ENCODE measurements at regions not wholly inside any gene's neighbourhood (a gene's known extent, or its start where the extent isn't known, plus 50 kb on each side); places are given as distances from the start of the nearest gene placed in this dataset.

- no peak for DNase-seq
Observed at GRCh38 chr1:198040880-198041279, 115.9 kb upstream of the NEK7 start.

GRCh38 chr1:198042168-198042567 lies 114.6 kb upstream of the NEK7 start:
- DNase-seq: no peak

- no peak for DNase-seq
Observed at GRCh38 chr1:198047913-198048312, 108.9 kb upstream of the NEK7 start.

GRCh38 chr1:198054510-198054909 lies 102.3 kb upstream of the NEK7 start:
- DNase-seq: no peak

GRCh38 chr1:198056255-198056654 lies 100.5 kb upstream of the NEK7 start:
- no peak for DNase-seq

GRCh38 chr1:198064181-198064580 lies 92.6 kb upstream of the NEK7 start:
- DNase-seq: no peak

- no peak for DNase-seq
Observed at GRCh38 chr1:198068285-198068684, 88.5 kb upstream of the NEK7 start.

- DNase-seq: no peak
Observed at GRCh38 chr1:198072177-198072576, 84.6 kb upstream of the NEK7 start.

GRCh38 chr1:198075296-198075695 lies 81.5 kb upstream of the NEK7 start:
- DNase-seq: no peak

- DNase-seq: no peak
Observed at GRCh38 chr1:198079432-198079951, 77.3 kb upstream of the NEK7 start.

- DNase-seq: no peak
Observed at GRCh38 chr1:198082576-198082975, 74.2 kb upstream of the NEK7 start.

GRCh38 chr1:198083549-198083948 lies 73.2 kb upstream of the NEK7 start:
- no peak for DNase-seq

- no peak for DNase-seq
Observed at GRCh38 chr1:198084241-198084908, 72.4 kb upstream of the NEK7 start.

GRCh38 chr1:198086051-198086745 lies 70.6 kb upstream of the NEK7 start:
- DNase-seq: no peak

- no peak for DNase-seq
Observed at GRCh38 chr1:198087831-198088230, 69.0 kb upstream of the NEK7 start.

GRCh38 chr1:198088360-198089071 lies 68.3 kb upstream of the NEK7 start:
- peak; percentile 17 for DNase-seq

GRCh38 chr1:198096390-198096789 lies 60.4 kb upstream of the NEK7 start:
- DNase-seq: no peak

GRCh38 chr1:198099755-198100154 lies 57.0 kb upstream of the NEK7 start:
- DNase-seq: no peak

- no peak for DNase-seq
Observed at GRCh38 chr1:198101716-198102453, 54.9 kb upstream of the NEK7 start.

GRCh38 chr1:198102454-198102827 lies 54.4 kb upstream of the NEK7 start:
- no peak for DNase-seq

- no peak for DNase-seq
Observed at GRCh38 chr1:198105185-198105584, 51.6 kb upstream of the NEK7 start.

GRCh38 chr1:198106011-198106410 lies 50.8 kb upstream of the NEK7 start:
- no peak for DNase-seq

Measured in muscle of arm (tissue), 1 donor.